ENCODE measurements at regions not wholly inside any gene's neighbourhood (a gene's known extent, or its start where the extent isn't known, plus 50 kb on each side); places are given as distances from the start of the nearest gene placed in this dataset.

- Histone ChIP-seq H3K79me2 (ENCODE audit: control insufficient read depth, insufficient read depth, low read length) (no peaks in the 10 kb centered on the region), H3K4me1 (ENCODE audit: control insufficient read depth, insufficient read depth, low read length) (no peaks in the 10 kb centered on the region), H3K27me3 (replicated peaks in 1 of 2; ENCODE audit: control insufficient read depth in 2 of 2, insufficient read depth in 2 of 2, low read length in 1 of 2) (no peaks in the 10 kb centered on the region), H3K9ac (ENCODE audit: control insufficient read depth, insufficient read depth, low read length) (no peak overlapping the region), H4K20me1 (ENCODE audit: control insufficient read depth, insufficient read depth) (no peaks in the 10 kb centered on the region), H3K4me2 (ENCODE audit: control insufficient read depth, insufficient read depth) (no peak overlapping the region), H3K27ac (ENCODE audit: control insufficient read depth, insufficient read depth) (no peak overlapping the region), H2AFZ (ENCODE audit: control insufficient read depth, low read depth, low read length) (no peak overlapping the region), H3K4me3 (no peak overlapping the region), H3K9me3 (replicated peaks; ENCODE audit: control insufficient read depth, insufficient read depth, low read length) (no peaks in the 10 kb centered on the region; the same call in 2 of the 3 replicates), H3K36me3 (ENCODE audit: control insufficient read depth in 2 of 2, insufficient read depth in 2 of 2, low read length in 1 of 2) (no peaks in the 10 kb centered on the region; a peak in 1 of 4 replicates)
- no peak for ATAC-seq
- WGBS (ENCODE audit: insufficient coverage, insufficient replicate concordance, low lambda C conversion rate, missing lambda C conversion rate): 91% methylated on average over 2 of the region's 2 CpGs
- ChIA-PET CTCF (interaction anchor here (0.6 kb wide), 1 partner anchor 418 kb away, joined by 3 read pairs; no protein-coding TSS in a partner anchor), RAD21 (ENCODE audit: unreplicated experiment) (interaction anchor here (0.6 kb wide), 1 partner anchor 186 kb away, joined by 4 read pairs; no protein-coding TSS in a partner anchor), SMC1A (ENCODE audit: uncharacterized antibody, unreplicated experiment) (no interaction called here), POLR2A (interaction anchor here (0.5 kb wide), 1 partner anchor 17 kb away, joined by 3 read pairs; no protein-coding TSS in a partner anchor)
- no peak for TF ChIP-seq USF2 (IDR thresholded peaks at IDR 0.05; ENCODE audit: borderline replicate concordance, low read depth, low read length)
- no peak for TF ChIP-seq KAT2A (conservative IDR thresholded peaks at IDR 0.05; ENCODE audit: control insufficient read depth, low read depth, low read length)
- no peak for TF ChIP-seq RBBP5 (conservative IDR thresholded peaks at IDR 0.05)
- TF ChIP-seq ZSCAN29 (IDR thresholded peaks at IDR 0.05): no peak
- no peak for TF ChIP-seq GATAD2B (conservative IDR thresholded peaks at IDR 0.05; ENCODE audit: low read depth)
- TF ChIP-seq RAD51 (IDR thresholded peaks at IDR 0.05): no peak
- no peak for TF ChIP-seq CBFB (IDR thresholded peaks at IDR 0.05; ENCODE audit: low read depth)
- no peak for TF ChIP-seq ATF3 (IDR thresholded peaks at IDR 0.05; ENCODE audit: borderline replicate concordance, extremely low read depth, low read depth, low read length)
- TF ChIP-seq FOXK2 (IDR thresholded peaks at IDR 0.05): no peak
- TF ChIP-seq MYC (IDR thresholded peaks at IDR 0.05; ENCODE audit: insufficient read depth, insufficient read length, insufficient replicate concordance, low read length, severe bottlenecking): no peak
- TF ChIP-seq PAX8 (IDR thresholded peaks at IDR 0.05): no peak
- TF ChIP-seq NBN (IDR thresholded peaks at IDR 0.05): no peak
- no peak for TF ChIP-seq BHLHE40 (IDR thresholded peaks at IDR 0.05; ENCODE audit: borderline replicate concordance in 1 of 2, low read depth in 2 of 2, low read length in 1 of 2)
- TF ChIP-seq ZBTB4 (CRISPR knock-in tag; IDR thresholded peaks at IDR 0.05): no peak
- no peak for TF ChIP-seq MLLT1 (IDR thresholded peaks at IDR 0.05)
- no peak for TF ChIP-seq ETV6 (conservative IDR thresholded peaks at IDR 0.05 in 1 of 2, IDR thresholded peaks at IDR 0.05 in 1 of 2; ENCODE audit: borderline replicate concordance in 1 of 2, low read depth in 1 of 2)
- no peak for TF ChIP-seq WRNIP1 (IDR thresholded peaks at IDR 0.05; ENCODE audit: borderline replicate concordance, low read depth, low read length)
- no peak for TF ChIP-seq POLR2AphosphoS2 (IDR thresholded peaks at IDR 0.05; ENCODE audit: low read depth, low read length)
- no peak for TF ChIP-seq ESRRA (IDR thresholded peaks at IDR 0.05; ENCODE audit: low read length)
- in situ Hi-C loops (cut with MboI) (no loop called here), intact Hi-C loops (cut with micrococcal nuclease; ENCODE audit: unreplicated experiment) (no loop called here)
- FAIRE-seq: no peak
- no peak for DNase-seq (ENCODE audit: low read depth, low spot score)
- BruUV-seq (replicated peaks): no TSS peak
Measured at GRCh38 chr9:3659647-3660046, 133.8 kb upstream of the RFX3 start.
